ENCODE measurements at regions not wholly inside any gene's neighbourhood (a gene's known extent, or its start where the extent isn't known, plus 50 kb on each side); places are given as distances from the start of the nearest gene placed in this dataset.

- CTCF ChIA-PET: no interaction called here
These were observed 419.3 kb upstream of the NBEA start for GRCh38 chr13:34522808-34523207.

GRCh38 chr13:34523406-34523805, 418.7 kb upstream of the NBEA start:
- Histone ChIP-seq H3F3A (ENCODE audit: insufficient read depth, low read depth) (no peaks in the 10 kb centered on the region), H3K4me1 (replicated peaks; ENCODE audit: insufficient read depth) (peaks cover 15% of the 10 kb centered on the region; the same call in 1 of the 2 replicates), H4K20me1 (ENCODE audit: insufficient read depth) (no peaks in the 10 kb centered on the region), H3K36me3 (ENCODE audit: low read depth) (no peaks in the 10 kb centered on the region), H3K4me3 (no peak overlapping the region), H3K9me2 (ENCODE audit: insufficient read depth) (no peaks in the 10 kb centered on the region; the same call in 1 of the 2 replicates), H3K27ac (no peak overlapping the region), H2AFZ (no peak overlapping the region), H3K79me2 (ENCODE audit: low read depth) (no peaks in the 10 kb centered on the region), H3K4me2 (no peak overlapping the region), H3K9me3 (ENCODE audit: insufficient read depth, low read depth) (no peaks in the 10 kb centered on the region), H3K27me3 (ENCODE audit: insufficient read depth, low read depth) (no peaks in the 10 kb centered on the region)
- ChIA-PET CTCF (no interaction called here), POLR2A (ENCODE audit: unreplicated experiment) (no interaction called here)
- no TSS peak for BruUV-seq (replicated peaks)
- TF ChIP-seq CTCF (conservative IDR thresholded peaks at IDR 0.05): no peak
- TF ChIP-seq EZH2 (IDR thresholded peaks at IDR 0.05; ENCODE audit: low read depth): no peak
- peak in 1 of 2 experiments; percentile 59 for DNase-seq
- intact Hi-C loops (cut with micrococcal nuclease; ENCODE audit: unreplicated experiment): no loop called here

More at GRCh38 chr13:34522808-34523207, 419.3 kb upstream of the NBEA start:
- H4K20me1 ChIP-seq (ENCODE audit: insufficient read depth): no peaks in the 10 kb centered on the region
- H3F3A ChIP-seq (ENCODE audit: insufficient read depth, low read depth): no peaks in the 10 kb centered on the region
- no peaks in the 10 kb centered on the region for H3K27me3 ChIP-seq (ENCODE audit: insufficient read depth, low read depth)
- no peaks in the 10 kb centered on the region for H3K36me3 ChIP-seq (ENCODE audit: low read depth)
- intact Hi-C loops (cut with micrococcal nuclease; ENCODE audit: unreplicated experiment): no loop called here
- H3K27ac ChIP-seq: no peak overlapping the region
- no peak overlapping the region for H3K4me3 ChIP-seq
- no peak for TF ChIP-seq EZH2 (IDR thresholded peaks at IDR 0.05; ENCODE audit: low read depth)
- TF ChIP-seq CTCF (conservative IDR thresholded peaks at IDR 0.05): no peak
- DNase-seq: no peak
- H3K4me2 ChIP-seq: no peak overlapping the region
- POLR2A ChIA-PET (ENCODE audit: unreplicated experiment): no interaction called here
- no TSS peak for BruUV-seq (replicated peaks)
- no peak overlapping the region for H2AFZ ChIP-seq
- H3K9me3 ChIP-seq (ENCODE audit: insufficient read depth, low read depth): no peaks in the 10 kb centered on the region
- H3K4me1 ChIP-seq (replicated peaks; ENCODE audit: insufficient read depth): peaks cover 15% of the 10 kb centered on the region; the same call in 1 of the 2 replicates
- no peaks in the 10 kb centered on the region for H3K79me2 ChIP-seq (ENCODE audit: low read depth)
- H3K9me2 ChIP-seq (ENCODE audit: insufficient read depth): no peaks in the 10 kb centered on the region; the same call in 1 of the 2 replicates

GRCh38 chr13:34533941-34534340, 408.1 kb upstream of the NBEA start:
- H3K79me2 ChIP-seq (ENCODE audit: low read depth): no peaks in the 10 kb centered on the region
- BruUV-seq (replicated peaks): no TSS peak
- H3K4me1 ChIP-seq (replicated peaks; ENCODE audit: insufficient read depth): no peaks in the 10 kb centered on the region
- H3K4me3 ChIP-seq: no peak overlapping the region
- H2AFZ ChIP-seq: no peak overlapping the region
- no peaks in the 10 kb centered on the region for H3K9me3 ChIP-seq (ENCODE audit: insufficient read depth, low read depth)
- no peaks in the 10 kb centered on the region for H4K20me1 ChIP-seq (ENCODE audit: insufficient read depth)
- no peaks in the 10 kb centered on the region for H3K36me3 ChIP-seq (ENCODE audit: low read depth)
- H3K4me2 ChIP-seq: no peak overlapping the region
- H3K9me2 ChIP-seq (ENCODE audit: insufficient read depth): no peaks in the 10 kb centered on the region
- no peak for TF ChIP-seq CTCF (conservative IDR thresholded peaks at IDR 0.05)
- TF ChIP-seq EZH2 (IDR thresholded peaks at IDR 0.05; ENCODE audit: low read depth): no peak
- peaks cover 2% of the 10 kb centered on the region; the same call in 1 of the 2 replicates for H3F3A ChIP-seq (ENCODE audit: insufficient read depth, low read depth)
- no peak for DNase-seq
- ChIA-PET POLR2A (ENCODE audit: unreplicated experiment) (no interaction called here), CTCF (no interaction called here)
- intact Hi-C loops (cut with micrococcal nuclease; ENCODE audit: unreplicated experiment): no loop called here
- H3K27me3 ChIP-seq (ENCODE audit: insufficient read depth, low read depth): no peaks in the 10 kb centered on the region
- no peak overlapping the region for H3K27ac ChIP-seq
